LNCaP clone FGC (cell line): ENCODE measurements at regions not wholly inside any gene's neighbourhood (a gene's known extent, or its start where the extent isn't known, plus 50 kb on each side); places are given as distances from the start of the nearest gene placed in this dataset.

Experiments used
- DNase-seq: peaks from one replicate; pipeline ENCODE4 v3.0.0-alpha.2; 2011; ENCODE audit warnings: low read depth
- H3K4me3 ChIP-seq: 2 replicates; pipeline ENCODE4 v1.5.1; 2011; ENCODE audit warnings: mild to moderate bottlenecking, low read depth, low read length, control low read depth
- TF ChIP-seq, protein P1 (sequence below): IDR thresholded peaks from 2 replicates; pipeline ENCODE4 v1.5.1; 2012; ENCODE audit warnings: mild to moderate bottlenecking; ENCODE audit not compliant: control insufficient read depth, insufficient read depth; ENCODE audit errors: extremely low read depth

- H3K4me3 ChIP-seq, result no peak overlapping the region
- TF ChIP-seq, protein P1, sequence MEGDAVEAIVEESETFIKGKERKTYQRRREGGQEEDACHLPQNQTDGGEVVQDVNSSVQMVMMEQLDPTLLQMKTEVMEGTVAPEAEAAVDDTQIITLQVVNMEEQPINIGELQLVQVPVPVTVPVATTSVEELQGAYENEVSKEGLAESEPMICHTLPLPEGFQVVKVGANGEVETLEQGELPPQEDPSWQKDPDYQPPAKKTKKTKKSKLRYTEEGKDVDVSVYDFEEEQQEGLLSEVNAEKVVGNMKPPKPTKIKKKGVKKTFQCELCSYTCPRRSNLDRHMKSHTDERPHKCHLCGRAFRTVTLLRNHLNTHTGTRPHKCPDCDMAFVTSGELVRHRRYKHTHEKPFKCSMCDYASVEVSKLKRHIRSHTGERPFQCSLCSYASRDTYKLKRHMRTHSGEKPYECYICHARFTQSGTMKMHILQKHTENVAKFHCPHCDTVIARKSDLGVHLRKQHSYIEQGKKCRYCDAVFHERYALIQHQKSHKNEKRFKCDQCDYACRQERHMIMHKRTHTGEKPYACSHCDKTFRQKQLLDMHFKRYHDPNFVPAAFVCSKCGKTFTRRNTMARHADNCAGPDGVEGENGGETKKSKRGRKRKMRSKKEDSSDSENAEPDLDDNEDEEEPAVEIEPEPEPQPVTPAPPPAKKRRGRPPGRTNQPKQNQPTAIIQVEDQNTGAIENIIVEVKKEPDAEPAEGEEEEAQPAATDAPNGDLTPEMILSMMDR, result no peak
- DNase-seq, result no peak
Observed at GRCh38 chr1:218219460-218219859, 65.6 kb upstream of the RRP15 start.

- TF ChIP-seq, protein P1, result no peak
- no peak for DNase-seq
Observed at GRCh38 chr1:218224101-218224500, 61.0 kb upstream of the RRP15 start.

GRCh38 chr1:218226005-218226404 lies 59.1 kb upstream of the RRP15 start:
- TF ChIP-seq, protein P1, result no peak
- DNase-seq, result no peak
- no peak overlapping the region for H3K4me3 ChIP-seq

More at GRCh38 chr1:218224101-218224500, 61.0 kb upstream of the RRP15 start:
- no peak overlapping the region for H3K4me3 ChIP-seq
